GM18858 (cell line): ENCODE measurements at regions not wholly inside any gene's neighbourhood (a gene's known extent, or its start where the extent isn't known, plus 50 kb on each side); places are given as distances from the start of the nearest gene placed in this dataset.

Source experiments
- ATAC-seq: cut with Tn5 transposase; IDR thresholded peaks from one replicate; pipeline ENCODE4 v1.9.1; 2021; ENCODE audit not compliant: unreplicated experiment

DNA sequence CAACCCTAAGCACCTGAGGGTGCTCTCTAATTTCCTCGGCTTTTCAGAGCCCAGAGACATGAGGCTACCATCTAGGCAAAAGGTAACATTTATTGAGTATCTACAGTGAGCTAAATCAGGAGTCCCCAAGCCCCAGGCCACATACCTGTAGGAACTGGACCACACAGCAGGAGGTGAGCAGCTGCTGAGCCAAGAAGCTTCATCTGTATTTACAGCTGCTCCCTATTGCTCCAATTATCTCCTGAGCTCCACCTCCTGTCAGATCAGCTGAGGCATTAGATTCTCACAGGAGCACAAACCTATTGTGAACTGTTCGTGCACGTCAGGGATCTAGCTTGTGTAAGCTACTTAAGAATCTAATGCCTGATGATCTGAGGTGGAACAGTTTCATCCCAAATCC is 70.2 kb downstream of the RND3 start:
- ATAC-seq, result no peak

DNA sequence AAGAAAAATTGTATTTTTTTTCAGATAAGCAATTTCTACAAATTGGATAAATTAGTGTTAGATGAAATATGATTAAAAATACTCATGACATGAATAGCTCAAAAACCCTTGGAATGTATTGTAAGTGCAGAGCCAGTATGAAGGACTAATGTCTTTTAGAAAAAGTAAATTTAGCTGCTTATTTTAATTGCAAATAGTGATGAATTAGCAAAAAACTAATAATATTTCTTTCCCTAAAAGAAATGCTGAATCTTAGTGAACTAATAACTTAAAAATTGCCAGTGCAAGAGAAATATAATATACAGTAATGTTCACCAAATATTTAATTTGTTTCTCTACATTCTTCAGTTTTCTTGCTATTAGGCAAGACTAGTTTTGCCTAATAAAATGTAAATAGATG is 72.4 kb downstream of the RND3 start:
- no peak for ATAC-seq

DNA sequence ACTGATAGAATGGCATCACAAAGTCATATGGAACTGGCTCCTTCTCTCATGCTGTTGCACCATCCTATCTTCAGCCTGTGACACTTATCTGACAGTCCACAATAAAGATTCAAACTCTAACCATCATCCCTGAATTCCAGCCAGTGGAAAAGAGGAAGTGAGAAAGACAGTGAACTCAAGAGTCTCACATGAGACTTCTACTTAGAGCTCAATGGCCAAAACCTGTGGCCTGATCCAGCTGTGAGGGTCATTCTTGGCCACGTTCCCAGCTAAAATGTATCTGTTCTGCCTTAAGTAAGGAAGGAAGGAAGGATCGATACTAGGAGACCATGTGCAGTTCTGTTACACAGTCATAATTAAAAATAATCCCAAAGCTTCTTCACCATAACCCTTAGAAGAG is 73.6 kb downstream of the RND3 start:
- no peak for ATAC-seq

DNA sequence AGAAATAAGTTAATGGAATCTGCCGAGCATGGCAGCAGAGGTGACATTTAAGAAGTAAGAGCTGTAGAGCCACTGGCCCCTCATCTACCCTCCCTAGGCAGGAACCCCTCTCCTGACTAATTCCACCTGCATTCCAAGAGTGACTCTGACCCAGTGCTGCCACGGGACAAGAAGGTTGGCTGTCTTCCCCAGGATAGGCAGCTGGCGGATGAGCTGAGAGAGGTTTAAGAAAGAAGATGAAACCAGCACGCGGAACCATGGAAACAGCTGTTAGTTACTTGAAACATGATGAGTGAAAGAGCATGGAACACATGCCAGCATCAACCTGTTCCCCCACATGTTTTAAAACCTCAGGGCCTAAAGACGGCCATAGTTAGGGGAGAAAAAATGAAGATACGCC is 74.1 kb downstream of the RND3 start:
- no peak for ATAC-seq

DNA sequence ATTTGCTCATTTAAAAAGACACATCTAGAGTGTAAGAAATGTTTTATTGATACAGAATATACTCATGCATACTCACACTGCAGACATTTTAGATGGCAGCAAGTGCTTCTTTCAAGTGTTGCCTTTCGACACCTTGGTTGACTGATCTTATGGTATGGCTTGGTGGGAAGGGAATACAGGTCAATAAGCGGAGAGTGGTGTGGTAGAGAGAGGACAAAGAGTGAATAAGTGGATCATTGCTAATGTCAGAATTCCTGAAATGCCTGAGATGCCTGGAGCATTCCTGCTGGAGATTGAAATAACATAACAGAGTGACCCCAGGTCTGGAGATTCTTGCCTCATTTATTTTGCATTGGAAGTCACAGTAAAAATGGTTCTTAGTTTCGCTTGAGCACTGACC is 76.7 kb downstream of the RND3 start:
- ATAC-seq, result no peak

DNA sequence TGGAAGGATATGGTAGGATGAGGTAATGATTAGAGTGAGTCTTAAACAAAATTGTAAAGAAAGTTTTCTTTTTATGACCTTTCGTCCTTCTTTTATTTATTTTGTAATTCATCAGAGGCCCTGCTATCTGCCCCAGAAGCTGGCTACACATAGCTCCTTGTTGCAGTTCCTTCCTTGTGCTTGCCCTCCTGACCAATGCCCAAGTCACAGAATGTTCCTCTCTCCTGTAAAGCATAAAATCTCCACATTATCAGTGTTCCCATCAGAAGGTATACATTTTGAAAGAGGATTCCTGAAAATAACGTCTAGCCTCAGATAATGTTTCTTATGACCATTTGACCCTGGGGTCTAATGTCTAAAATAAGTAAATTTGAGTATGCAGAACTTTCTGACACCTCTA is 78.3 kb downstream of the RND3 start:
- no peak for ATAC-seq

DNA sequence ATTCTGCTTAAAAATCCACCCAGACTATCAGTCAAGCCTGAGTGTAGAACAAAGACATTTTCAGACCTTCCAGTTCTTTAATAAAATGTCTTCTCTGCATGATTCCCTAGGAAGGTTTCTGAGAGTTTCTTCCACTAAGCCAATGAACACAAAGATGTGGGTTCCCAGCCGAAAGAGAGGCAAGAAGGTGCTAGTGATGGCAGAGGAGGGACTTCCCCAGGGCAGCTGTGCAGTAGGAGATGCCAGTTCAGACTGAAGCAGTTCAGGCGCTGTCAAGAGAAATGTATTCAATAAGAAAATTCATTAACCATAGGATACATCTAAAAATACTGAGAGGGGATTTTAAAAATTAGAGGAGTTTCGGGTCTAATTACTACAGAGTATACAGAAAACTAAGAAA is 83.3 kb downstream of the RND3 start:
- peak; percentile 47 for ATAC-seq

DNA sequence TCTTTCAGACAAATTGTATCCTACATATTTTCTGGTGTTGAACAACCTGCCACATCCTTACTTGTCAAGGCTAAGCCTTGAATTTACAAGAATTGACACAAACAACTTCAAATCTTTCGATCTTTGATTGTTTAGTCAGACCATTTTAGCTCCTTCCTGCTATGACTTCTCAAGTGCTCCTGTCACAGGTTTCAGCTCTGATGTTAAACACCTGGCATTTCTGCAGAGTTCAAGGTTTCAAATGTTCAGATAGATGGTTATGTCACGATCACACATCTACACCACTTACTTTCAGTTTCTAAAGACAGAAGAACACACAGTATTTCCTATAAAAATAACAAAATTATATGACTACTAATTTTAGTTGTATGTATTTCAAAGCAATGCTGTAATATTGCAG is 84.0 kb downstream of the RND3 start:
- ATAC-seq, result peak; percentile 95

DNA sequence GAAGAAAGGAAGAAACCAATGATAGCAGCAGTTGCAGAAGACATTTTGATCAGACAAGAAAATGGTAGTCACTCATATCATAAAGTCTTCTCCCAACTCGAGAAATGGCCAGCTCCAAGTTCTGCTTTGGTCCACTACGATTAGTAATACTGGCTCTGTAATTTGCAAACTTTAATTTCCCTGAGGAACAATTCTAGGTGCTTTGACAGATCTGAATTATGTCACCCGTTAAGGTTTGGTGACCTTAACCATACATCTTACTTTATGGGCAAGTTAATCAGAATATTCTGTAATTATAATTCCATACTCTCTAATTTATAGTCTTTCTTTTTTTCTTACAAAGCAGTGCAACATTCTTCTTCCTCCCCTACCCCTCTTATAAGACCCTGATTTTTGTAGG is 84.5 kb downstream of the RND3 start:
- ATAC-seq, result no peak

DNA sequence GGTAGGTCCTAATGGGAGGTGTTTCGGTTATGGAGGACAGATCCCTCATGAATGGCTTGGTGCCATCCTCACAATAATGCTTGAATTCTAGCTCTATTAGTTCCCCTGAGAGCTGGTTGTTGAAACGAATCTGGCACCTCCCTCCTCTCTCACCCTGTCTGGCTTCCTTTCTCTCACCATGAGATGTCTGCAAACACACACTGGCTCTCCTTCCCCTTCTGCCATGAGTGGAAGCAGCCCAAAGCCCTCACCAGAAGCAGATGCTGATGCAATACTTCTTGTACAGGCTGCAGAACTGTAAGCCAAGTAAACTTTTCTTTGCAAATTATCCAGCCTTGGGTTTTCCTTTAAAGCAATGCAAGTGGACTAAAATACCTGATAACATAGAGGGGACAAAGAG is 86.6 kb downstream of the RND3 start:
- ATAC-seq, result no peak

DNA sequence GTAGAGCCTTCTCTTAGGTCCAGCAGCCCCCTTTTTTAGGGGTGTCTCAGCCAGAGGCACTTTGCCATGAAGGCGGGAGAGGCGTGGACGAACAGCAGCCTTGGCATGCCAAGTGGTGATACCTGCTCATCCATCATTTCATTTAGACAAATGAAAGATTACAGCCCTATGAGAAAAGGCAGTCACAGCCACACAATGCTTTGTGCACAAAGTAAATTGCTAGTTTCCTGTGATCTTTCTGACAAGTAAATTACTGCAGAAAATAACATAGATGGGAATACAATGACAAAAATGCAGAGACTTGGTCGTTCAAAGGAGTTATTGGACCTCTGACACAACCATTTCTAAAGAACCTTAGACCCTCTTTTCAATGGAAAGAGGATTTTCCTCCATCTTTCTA is 94.9 kb downstream of the RND3 start:
- no peak for ATAC-seq

DNA sequence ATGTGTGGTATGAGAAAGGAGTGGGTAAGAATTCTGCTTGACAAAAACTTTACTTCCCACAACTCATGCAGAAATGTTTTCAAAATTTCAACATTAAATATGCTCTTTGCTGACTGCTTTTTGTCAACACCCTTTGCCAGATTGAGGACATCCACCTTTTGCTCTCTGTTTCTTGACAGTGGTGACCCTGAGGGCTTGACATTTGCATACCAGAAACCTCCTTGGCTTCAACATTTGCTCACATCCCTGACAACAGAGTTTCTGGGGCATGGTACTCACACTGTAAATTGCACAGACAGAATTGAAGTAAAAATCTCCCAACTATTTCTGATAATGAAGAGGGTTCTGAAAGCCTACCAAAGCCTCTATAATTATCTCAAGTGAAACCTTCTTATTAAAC is 95.7 kb downstream of the RND3 start:
- peak; percentile 40 for ATAC-seq

DNA sequence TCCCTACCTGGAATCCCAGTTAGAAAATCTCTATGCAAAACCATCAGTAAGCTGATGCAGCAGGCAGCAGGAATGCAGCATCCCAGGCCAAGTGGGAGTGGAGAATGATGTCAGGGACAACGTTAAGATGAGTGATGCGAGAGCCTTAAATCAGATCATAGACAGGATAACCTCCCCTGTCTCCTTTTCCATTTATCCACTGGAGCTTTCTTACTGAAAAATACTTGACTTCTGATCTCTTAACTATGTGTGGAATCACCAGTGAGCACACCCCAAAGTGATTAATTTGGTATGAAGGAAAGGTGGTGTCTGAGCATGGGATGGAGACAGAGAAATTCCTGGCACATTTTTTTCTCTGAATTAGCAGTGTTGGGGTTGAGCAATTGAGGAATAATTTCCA is 98.0 kb downstream of the RND3 start:
- no peak for ATAC-seq

DNA sequence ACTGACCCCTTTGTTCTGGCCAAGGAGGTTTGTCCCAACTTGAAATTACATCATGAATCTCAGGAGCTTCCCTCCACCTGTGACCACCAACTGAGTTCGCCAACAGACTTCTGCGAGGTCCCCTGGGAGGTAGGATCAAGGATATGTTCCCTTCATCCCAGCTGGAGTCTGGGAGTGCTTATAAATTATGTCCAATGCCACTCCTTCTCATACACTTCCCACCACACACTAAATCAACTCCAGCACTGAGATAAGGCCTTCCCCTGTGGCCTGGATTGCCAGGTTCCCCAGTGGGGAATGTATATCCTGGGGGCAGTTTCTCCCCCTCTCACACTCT is 99.2 kb downstream of the RND3 start:
- no peak for ATAC-seq

DNA sequence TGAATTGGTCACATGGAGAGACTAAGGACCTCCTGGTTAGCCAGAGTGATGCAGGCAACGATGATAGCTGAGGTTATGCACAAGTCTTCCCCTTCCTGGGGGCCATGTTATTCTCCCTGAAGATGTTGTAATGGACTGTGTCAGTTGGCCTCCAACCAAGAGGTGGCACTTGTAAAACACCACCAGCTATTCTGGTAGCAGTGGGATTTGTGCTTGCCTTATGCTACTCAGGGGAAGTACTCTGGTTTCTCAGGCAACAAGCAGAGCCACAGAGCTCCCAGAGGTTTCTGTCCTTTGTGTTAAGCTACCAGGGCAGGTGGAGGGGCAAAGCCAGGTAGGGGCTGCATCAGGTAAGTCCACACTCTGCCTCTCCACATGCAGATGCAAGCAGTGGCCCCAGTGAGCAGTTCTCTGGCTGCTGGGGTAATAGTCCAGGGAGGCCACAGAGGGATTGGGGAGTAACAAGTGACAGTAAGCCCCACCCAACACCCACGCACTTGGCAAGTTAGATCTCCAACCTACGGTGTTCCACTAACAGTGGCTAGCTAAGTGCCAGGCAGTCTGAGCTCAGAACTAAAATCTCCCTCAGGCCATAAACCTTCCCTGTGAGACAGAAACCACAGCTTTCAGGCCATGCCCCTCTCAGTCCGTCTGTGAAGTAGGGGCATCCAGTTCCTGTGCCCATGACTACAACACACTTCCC is 99.7 kb downstream of the RND3 start:
- ATAC-seq, result no peak

DNA sequence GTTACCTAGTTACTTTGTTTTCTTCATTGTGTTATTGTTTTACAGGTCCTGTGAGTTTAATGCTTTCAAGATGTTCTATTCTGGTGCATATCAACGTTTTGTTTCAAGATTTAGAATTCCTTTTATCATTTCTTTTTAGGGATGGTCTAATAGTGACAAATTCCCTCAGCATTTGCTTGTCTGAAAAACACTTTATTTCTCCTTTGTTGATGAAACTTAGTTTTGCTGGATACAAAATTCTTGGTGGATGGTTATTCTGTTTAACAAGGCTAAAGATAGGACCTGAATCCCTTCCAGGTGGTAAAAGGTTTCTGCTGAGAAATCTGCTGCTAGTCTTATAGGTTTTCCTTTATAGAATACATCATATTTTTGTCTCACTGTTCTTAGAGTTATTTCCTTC is 102.3 kb downstream of the RND3 start:
- ATAC-seq, result no peak

DNA sequence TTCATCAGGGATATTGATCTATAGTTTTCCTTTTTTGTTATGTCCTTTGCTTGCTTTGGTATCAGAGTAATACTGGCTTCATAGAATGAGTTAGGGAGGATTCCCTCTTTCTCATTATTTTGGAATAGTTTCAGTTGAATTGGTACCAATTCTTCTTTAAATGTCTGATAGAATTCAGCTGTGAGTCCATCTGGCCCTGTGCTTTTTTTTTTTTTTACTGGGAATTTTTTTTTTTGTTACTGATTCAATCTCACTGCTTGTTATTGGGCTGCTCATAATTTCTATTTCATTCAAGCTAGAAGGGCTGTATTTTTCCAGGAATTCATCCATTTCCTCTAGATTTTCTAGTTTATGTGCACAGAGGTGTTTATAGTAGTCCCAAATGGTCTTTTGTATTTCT is 103.9 kb downstream of the RND3 start:
- ATAC-seq, result no peak

DNA sequence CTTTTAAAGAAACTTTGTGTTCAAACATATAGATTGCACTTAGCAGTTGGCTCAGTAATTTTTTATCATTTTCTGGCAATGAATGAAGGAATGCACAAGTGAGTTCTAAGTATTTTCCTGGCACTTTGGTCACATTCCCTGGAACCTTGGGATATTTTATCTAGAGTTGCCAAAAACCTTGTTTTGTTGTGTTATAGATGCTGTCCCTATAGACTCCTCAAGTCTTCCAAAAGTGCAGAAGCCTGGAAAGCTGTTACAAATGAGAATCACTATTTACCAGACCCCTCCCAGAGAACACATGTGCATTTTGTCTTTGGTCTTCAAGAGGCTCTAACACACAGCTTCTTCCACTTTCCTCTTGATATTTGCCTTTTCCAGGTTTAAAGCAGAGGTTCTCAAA is 108.3 kb downstream of the RND3 start:
- no peak for ATAC-seq

DNA sequence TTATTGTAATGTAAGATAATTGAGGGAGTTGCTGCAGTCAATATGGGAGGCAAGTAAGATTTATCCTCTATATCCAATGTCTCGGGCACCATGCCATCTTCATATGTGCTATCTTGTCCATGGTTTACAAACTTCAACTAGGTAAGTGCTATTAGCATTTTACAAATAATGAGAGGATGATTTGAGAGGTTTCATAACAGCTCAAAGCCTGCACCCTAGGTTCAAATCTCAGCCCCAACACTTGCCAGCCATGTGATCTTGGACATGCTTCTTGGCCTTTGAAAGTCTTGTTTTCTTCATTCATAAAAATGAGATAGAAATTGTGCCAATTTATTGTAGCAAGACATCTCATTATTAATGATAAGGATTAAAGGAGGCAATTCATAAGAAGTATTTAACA is 108.8 kb downstream of the RND3 start:
- ATAC-seq, result no peak

DNA sequence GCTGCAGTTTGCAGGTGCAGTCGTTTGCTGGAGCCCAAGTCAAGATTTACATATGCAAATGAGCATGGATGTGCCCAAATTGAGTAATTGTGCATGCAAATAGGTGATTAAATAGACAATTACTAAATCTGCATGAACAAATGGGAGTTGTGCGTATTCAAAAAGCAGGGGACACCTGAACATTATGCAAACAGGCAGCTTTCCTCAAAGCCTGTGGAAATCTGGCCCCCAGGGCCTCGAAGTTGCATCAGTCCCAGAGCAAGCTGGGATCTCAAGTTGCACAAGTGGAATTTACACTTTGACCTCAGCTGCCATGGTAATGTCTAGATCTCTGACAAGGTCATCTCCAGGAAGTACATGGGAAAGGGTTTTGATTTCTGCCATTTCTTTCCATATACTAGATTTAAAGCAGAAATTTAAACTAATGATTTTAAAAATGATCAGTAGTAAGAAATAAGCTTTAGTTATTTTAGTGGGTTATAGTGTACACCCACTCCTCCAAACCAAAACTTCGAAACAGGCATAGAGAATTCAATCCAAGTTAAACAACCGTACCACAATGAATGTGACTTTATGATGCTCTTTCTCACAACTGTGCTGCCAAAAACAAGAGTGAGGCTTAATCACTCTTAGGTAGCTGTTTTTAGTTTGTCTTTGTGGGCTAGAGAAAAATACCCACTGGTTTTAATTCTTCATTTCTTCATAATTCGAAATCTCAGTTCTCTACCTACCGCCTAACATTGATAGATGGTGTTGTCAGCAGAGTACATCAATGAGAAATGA is 110.7 kb downstream of the RND3 start:
- ATAC-seq, result no peak

DNA sequence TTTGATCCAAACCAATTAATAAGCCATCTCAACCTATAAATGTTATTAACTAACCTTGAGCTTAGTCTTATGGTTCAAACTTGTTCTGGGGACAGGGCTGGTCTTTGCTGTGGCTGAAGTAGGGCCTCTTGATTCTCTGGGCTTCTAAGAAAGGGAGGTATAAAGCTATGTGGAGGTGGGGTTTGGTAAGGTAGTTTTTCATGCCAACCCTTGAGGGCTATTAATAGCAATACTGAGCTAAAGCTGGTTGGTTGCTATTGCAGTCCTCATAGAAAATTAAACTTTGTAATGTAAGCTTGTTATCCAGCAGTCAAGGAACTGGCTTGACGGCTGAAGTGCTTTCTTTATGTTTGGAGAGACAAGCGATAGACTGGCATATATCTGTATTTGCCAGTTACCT is 112.1 kb downstream of the RND3 start:
- no peak for ATAC-seq

DNA sequence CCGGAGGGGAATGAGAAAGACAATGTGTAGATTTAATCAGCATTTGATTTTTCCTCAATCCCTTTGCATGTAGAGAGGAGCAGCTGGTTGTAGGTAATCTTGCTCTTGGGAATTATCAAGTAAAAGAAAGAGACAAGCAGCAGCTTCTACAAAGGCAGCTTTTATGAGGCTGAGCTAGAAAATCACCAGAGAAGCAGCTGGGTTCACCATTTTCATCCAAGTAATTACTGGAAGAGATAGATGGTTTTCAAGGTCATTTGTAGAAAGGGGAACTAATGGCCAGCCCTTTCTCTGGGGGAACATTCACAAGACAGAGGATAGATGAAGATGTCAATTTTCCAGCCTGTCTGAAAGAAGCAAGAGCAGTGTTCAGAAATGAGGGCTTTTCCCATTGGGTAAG is 113.0 kb downstream of the RND3 start:
- no peak for ATAC-seq

DNA sequence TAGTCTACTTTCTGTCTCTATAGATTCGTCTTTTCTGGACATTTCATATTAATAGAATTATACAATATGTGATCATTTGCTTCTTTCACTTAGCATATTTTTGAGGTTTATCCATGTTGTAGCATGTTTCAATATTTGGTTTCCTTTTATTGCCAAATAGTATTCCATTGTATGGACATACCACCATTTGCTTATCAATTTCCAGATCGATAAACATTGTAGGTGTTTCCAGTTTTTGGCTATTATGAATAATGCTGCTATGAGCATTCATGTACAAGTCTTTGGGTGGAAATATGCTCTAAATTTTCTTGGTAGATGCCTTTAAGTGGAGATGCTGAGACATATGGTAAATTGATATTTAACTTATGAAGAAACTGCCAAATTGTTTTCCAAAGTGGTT is 114.1 kb downstream of the RND3 start:
- ATAC-seq, result no peak
